D721Med (cell line): ENCODE measurements at regions not wholly inside any gene's neighbourhood (a gene's known extent, or its start where the extent isn't known, plus 50 kb on each side); places are given as distances from the start of the nearest gene placed in this dataset.

Experiments
- DNase-seq: peaks from one replicate; pipeline ENCODE4 v3.0.0; 2011; ENCODE audit warnings: low spot score; ENCODE audit not compliant: insufficient read length
- FAIRE-seq: peaks from 2 replicates; lab custom pipeline; 2011; peaks lifted over from hg19 to GRCh38; lab: Jason Lieb, UNC
- CTCF ChIP-seq: IDR thresholded peaks from 2 replicates; pipeline ENCODE4 v1.5.1; 2012; ENCODE audit warnings: mild to moderate bottlenecking, control low read depth; ENCODE audit not compliant: insufficient read depth; ENCODE audit errors: missing control alignments

- no peak for FAIRE-seq
- no peak for DNase-seq
Measured at GRCh38 chr2:103808814-103809213, 1045.1 kb upstream of the POU3F3 start.

GRCh38 chr2:103809415-103809814 is 1044.5 kb upstream of the POU3F3 start:
- no peak for DNase-seq
- FAIRE-seq = no peak
- no peak for TF ChIP-seq CTCF

More at GRCh38 chr2:103808814-103809213, 1045.1 kb upstream of the POU3F3 start:
- TF ChIP-seq CTCF = no peak

GRCh38 chr2:103809941-103810441 is 1043.9 kb upstream of the POU3F3 start:
- TF ChIP-seq CTCF = no peak
- FAIRE-seq = no peak
- no peak for DNase-seq

- no peak for FAIRE-seq
Measured at GRCh38 chr2:103810875-103811274, 1043.0 kb upstream of the POU3F3 start.

GRCh38 chr2:103814016-103814415 is 1039.9 kb upstream of the POU3F3 start:
- no peak for TF ChIP-seq CTCF
- no peak for DNase-seq
- no peak for FAIRE-seq

More at GRCh38 chr2:103810875-103811274, 1043.0 kb upstream of the POU3F3 start:
- no peak for TF ChIP-seq CTCF
- no peak for DNase-seq

GRCh38 chr2:103815731-103816130 is 1038.2 kb upstream of the POU3F3 start:
- no peak for TF ChIP-seq CTCF
- no peak for FAIRE-seq
- no peak for DNase-seq

GRCh38 chr2:103817746-103818145 is 1036.2 kb upstream of the POU3F3 start:
- FAIRE-seq = no peak

More at GRCh38 chr2:103817746-103818145, 1036.2 kb upstream of the POU3F3 start:
- no peak for TF ChIP-seq CTCF
- no peak for DNase-seq
